Vagina (tissue), 2 donors: ENCODE measurements at regions not wholly inside any gene's neighbourhood (a gene's known extent, or its start where the extent isn't known, plus 50 kb on each side); places are given as distances from the start of the nearest gene placed in this dataset. TPM values are rescaled to one million over a fixed set of nuclear protein-coding genes. Genes with fewer than 3 reads are reported as not detected.
"Not testable (repeated sequence)": the region's sequence is repeated elsewhere in the genome, so short reads cannot be mapped to it uniquely, and the experiment has no call there.

Experiments used
- DNase-seq, 2 donors: peaks; one replicate each; pipeline ENCODE4 v3.0.0-alpha.2; 2017; ENCODE audit errors: extremely low spot score in 2 of 2
- H3K27ac ChIP-seq: fragments of 200-600 bp; sonication (generic); one replicate; pipeline ENCODE4 v1.5.1; 2019
- H3K27me3 ChIP-seq: fragments of 200-600 bp; sonication (generic); one replicate; pipeline ENCODE4 v1.5.1; 2019
- H3K36me3 ChIP-seq, 2 donors: fragments of 200-600 bp; sonication (generic); one replicate each; pipeline ENCODE4 v1.5.1; 2017 to 2019
- H3K4me1 ChIP-seq: fragments of 200-600 bp; sonication (generic); one replicate; pipeline ENCODE4 v1.5.1; 2019
- H3K4me3 ChIP-seq, 2 donors: fragments of 200-600 bp; sonication (generic); 1 replicate in 1 of 2; 2 replicates in 1 of 2; pipeline ENCODE4 v1.5.1; 2016 to 2019
- H3K9me3 ChIP-seq: fragments of 200-600 bp; sonication (generic); one replicate; pipeline ENCODE4 v1.5.1; 2019
- POLR2A ChIP-seq, 2 donors: fragments of 450-650 bp; IDR thresholded peaks; one replicate each; pipeline ENCODE4 v1.6.1; 2017; ENCODE audit warnings: antibody characterized with exemption in 2 of 2, mild to moderate bottlenecking in 2 of 2, moderate library complexity in 2 of 2
- POLR2AphosphoS5 ChIP-seq, 2 donors: sonication (generic); formaldehyde crosslinking; IDR thresholded peaks; one replicate each; pipeline ENCODE4 v1.9.0; 2017; ENCODE audit warnings: antibody characterized with exemption in 2 of 2, mild to moderate bottlenecking in 2 of 2, low read depth in 1 of 2; ENCODE audit not compliant: insufficient read depth in 1 of 2
- intact Hi-C: fragments of 100-400 bp; cut with DNase I; formaldehyde crosslinking; loops from one replicate; pipeline ENCODE4 v1.15.1; 2023
- microRNA-seq: library from miRNA; unstranded; fragments of <30 nt; microRNA quantifications from one replicate; pipeline ENCODE4, GENCODE V29; 2017; ENCODE audit warnings: borderline number of aligned reads, borderline replicate concordance
- small RNA-seq: library from RNA; depleted of rRNA; stranded (forward); fragments of <200 nt; gene quantifications from one replicate; pipeline ENCODE3, GENCODE V24; 2016
- TF ChIP-seq, protein P1 (sequence below), 3 experiments: fragments of 450-650 bp in 2 of 3; fragments of 200-600 bp in 1 of 3; sonication (generic) in 1 of 3; IDR thresholded peaks; one replicate each; pipeline ENCODE4 v1.5.1; 2017 to 2019; ENCODE audit warnings: antibody characterized with exemption in 3 of 3, mild to moderate bottlenecking in 2 of 3, moderate library complexity in 2 of 3

DNA sequence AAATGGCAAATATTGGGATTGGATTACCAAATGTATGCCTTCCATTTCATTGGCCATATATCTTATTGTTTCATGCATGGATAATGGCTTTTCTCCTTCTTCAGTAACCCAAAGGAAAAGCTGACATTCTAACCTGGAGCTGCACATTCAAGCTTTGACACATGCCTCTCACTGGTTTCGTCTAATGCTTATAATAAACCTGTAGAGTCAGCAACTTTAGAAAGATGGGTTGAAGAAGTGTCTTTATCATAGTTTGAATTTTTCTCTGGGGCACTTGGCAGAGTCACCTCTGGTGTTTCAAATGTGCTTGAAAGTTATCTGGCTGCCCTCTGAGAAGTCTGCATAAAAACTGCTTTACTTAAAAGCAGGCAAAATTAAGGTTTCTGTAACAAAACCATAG is 55.4 kb upstream of the GOLGA8A start:
- DNase-seq = no peak
- Histone ChIP-seq H3K4me1 (peaks cover 20% of the 10 kb centered on the region), H3K27ac (no peak overlapping the region), H3K36me3 (no peaks in the 10 kb centered on the region), H3K4me3 (no peak overlapping the region), H3K27me3 (no peaks in the 10 kb centered on the region), H3K9me3 (no peaks in the 10 kb centered on the region)
- intact Hi-C loops = no loop called here
- TF ChIP-seq POLR2AphosphoS5 (IDR thresholded peaks at IDR 0.05; ENCODE audit: insufficient read depth in 1 of 2, low read depth in 1 of 2) = no peak
- TF ChIP-seq, protein P1, sequence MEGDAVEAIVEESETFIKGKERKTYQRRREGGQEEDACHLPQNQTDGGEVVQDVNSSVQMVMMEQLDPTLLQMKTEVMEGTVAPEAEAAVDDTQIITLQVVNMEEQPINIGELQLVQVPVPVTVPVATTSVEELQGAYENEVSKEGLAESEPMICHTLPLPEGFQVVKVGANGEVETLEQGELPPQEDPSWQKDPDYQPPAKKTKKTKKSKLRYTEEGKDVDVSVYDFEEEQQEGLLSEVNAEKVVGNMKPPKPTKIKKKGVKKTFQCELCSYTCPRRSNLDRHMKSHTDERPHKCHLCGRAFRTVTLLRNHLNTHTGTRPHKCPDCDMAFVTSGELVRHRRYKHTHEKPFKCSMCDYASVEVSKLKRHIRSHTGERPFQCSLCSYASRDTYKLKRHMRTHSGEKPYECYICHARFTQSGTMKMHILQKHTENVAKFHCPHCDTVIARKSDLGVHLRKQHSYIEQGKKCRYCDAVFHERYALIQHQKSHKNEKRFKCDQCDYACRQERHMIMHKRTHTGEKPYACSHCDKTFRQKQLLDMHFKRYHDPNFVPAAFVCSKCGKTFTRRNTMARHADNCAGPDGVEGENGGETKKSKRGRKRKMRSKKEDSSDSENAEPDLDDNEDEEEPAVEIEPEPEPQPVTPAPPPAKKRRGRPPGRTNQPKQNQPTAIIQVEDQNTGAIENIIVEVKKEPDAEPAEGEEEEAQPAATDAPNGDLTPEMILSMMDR (IDR thresholded peaks at IDR 0.05) = no peak

DNA sequence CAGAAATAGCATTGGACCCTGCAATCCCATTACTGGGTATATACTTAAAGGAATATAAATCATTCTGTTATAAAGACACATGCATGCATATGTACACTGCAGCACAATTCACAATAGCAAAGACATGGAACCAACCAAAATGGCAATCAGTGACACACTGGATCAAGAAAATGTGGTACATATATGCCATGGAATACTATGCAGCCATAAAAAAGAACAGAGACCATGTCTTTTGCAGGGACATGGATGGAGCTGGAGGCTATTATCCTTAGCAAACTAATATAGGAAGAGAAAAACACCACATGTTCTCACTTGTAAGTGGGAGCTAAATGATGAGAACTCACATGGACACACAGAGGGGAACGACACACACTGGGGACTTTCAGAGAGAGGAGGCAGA is 53.9 kb upstream of the GOLGA8A start:
- DNase-seq, intact Hi-C loops, H3K4me3 ChIP-seq, H3K27me3 ChIP-seq, H3K36me3 ChIP-seq, H3K27ac ChIP-seq, H3K9me3 ChIP-seq: not testable (repeated sequence)
- peaks cover 16% of the 10 kb centered on the region for H3K4me1 ChIP-seq

DNA sequence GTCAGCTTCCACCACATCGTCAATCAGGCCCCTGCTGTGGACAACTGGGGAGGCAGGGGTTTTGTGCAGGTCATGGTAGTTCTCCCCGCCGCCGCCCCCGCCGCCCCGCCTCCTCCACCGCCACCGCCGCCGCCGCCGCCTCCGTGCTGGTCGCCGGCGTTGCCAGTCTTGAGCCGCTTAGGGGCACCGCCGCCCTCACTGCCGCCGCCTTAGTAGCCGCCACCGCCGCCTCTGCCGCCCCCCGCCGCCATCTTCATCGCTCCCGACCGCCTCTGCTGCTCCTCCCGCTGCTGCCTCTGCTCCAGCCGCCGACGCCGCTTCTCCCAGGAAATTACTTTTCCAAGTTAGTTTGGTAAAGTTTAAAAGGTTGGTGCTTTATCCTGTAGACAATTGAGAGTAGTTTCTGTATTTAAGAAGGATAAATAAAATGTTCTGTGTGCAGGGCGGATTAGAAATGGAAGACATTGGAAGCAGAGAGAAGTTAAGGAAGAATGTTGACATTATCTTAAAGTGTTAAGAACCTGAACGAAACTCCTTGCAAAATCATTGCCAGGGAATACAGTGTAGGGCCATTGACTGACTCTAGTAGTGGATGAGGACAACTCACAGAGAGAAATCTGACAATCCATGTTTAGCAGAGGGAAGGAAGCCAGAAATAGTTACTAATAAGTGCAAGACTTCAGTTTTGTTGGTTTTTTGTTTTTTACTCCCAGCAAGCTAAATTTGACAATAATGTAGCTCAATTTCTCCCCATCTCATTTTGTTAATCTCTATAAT is 53.0 kb upstream of the GOLGA8A start:
- H3K9me3 ChIP-seq = no peaks in the 10 kb centered on the region
- no peaks in the 10 kb centered on the region for H3K27me3 ChIP-seq
- H3K36me3 ChIP-seq = no peaks in the 10 kb centered on the region
- TF ChIP-seq POLR2AphosphoS5 (IDR thresholded peaks at IDR 0.05; ENCODE audit: insufficient read depth in 1 of 2, low read depth in 1 of 2) = no peak
- no peak for TF ChIP-seq POLR2A (IDR thresholded peaks at IDR 0.05)
- TF ChIP-seq, protein P1 (IDR thresholded peaks at IDR 0.05) = no peak
- H3K4me1 ChIP-seq = peaks cover 11% of the 10 kb centered on the region
- H3K4me3 ChIP-seq = no peak overlapping the region
- no peak for DNase-seq
- intact Hi-C loops = no loop called here
- H3K27ac ChIP-seq = no peak overlapping the region

DNA sequence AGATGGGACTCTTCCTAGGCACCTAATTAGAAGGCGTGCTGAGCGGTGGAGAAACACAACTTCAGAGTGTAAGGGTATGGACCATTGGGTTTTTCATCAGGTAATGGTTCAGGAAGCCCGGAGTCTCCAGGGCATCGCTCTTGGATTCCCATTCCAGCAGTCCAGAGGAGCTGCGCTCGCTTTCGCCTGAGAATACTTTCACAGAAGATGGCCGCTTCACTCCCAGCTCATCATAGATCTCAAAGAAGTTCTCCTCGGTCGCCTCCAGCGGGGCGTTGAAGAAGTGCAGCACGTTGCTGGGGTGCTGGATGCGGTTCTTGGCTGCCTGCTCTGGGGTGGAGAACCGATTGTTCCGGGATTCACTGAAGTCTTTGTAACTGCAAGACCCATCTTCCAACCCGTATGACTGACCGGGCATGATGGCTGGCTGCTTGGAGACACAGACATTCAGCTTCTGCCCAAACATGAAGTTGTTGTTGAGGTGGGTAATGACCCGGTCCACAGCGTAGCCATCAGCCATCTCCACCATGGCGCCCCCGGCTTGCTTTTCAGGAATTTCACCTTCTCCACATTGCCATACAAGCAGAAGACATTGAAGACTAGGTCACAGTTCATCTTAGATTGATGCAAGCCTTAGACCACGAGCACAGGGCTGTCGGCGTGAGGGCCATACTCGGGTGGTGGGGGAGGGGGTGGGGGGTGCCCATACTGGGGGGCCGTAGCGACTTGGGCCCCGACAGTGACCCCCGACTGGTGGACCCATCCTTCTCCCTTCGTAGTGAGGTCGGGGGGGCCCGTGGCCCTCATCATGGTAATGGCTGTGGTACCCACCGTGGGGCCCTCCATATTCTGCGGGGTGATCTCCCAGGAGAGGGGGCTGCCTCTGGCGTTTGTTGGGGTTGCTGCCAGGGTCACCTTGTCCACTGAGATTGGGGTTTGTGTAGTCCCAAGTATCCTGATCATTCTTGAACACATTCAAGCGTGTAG is 51.7 kb upstream of the GOLGA8A start:
- intact Hi-C loops, H3K27ac ChIP-seq, H3K4me1 ChIP-seq, H3K9me3 ChIP-seq, DNase-seq, H3K27me3 ChIP-seq, H3K4me3 ChIP-seq, H3K36me3 ChIP-seq: not testable (repeated sequence)

Small RNAs in the stretch of these regions (microRNA-seq; reads per million reads assigned to microRNA genes)
- gene MIR1233-2 = not detected

Small RNAs in the stretch of these regions (small RNA-seq; reads per million reads assigned to genes)
- not detected for gene MIR1233-2
